HepG2 (cell line): ENCODE measurements at regions not wholly inside any gene's neighbourhood (a gene's known extent, or its start where the extent isn't known, plus 50 kb on each side); places are given as distances from the start of the nearest gene placed in this dataset.
A peak's percentile ranks its signal among the peaks of the same experiment; 100 is the strongest.

Source experiments
- ATAC-seq: fragments of 200-7000 bp; cut with Tn5 transposase; 3 replicates; pipeline ENCODE4 v1.9.1; 2020; ENCODE audit warnings: mild to moderate bottlenecking, moderate library complexity
- BruUV-seq: library from RNA; stranded (reverse); fragments of 400-500 nt; replicated peaks from 2 replicates; lab custom pipeline; 2021; lab: Mats Ljungman, UMichigan
- CTCF ChIA-PET: fragments of 300-600 bp; formaldehyde crosslinking; extraction: SDS; loops from one replicate; lab custom pipeline; 2021; ENCODE audit warnings: low total read pairs, inconsistent platforms, low intra/inter-chr PET ratio; lab: Yijun Ruan, JAX
- POLR2A ChIA-PET: fragments of 350-600 bp; sonication (Branson Sonifier 250); formaldehyde crosslinking; loops from one replicate; lab custom pipeline; 2020; ENCODE audit warnings: antibody characterized with exemption, inconsistent platforms; lab: Yijun Ruan, JAX
- DNase-seq: peaks from one replicate; pipeline ENCODE4 v3.0.0-alpha.2; 2015; ENCODE audit warnings: low spot score
- FAIRE-seq: peaks from 3 replicates; lab custom pipeline; 2011; peaks lifted over from hg19 to GRCh38; lab: Jason Lieb, UNC
- H2AFZ ChIP-seq: one replicate; pipeline ENCODE4 v1.6.1; 2011; ENCODE audit warnings: low read length, inconsistent platforms
- H3K27ac ChIP-seq: fragments of 300-600 bp; 3 replicates; pipeline ENCODE4 v1.8.0; 2011; ENCODE audit warnings: mixed run types, mild to moderate bottlenecking, mixed read lengths, low read length, inconsistent platforms; ENCODE audit not compliant: insufficient read depth; ENCODE audit errors: extremely low read length
- H3K27me3 ChIP-seq, 2 experiments: fragments of 200-600 bp in 1 of 2; 2 replicates in 1 of 2; 3 replicates in 1 of 2; pipeline versions ENCODE4 v1.6.0 to v1.8.0; 2011; ENCODE audit warnings: low read length in 2 of 2, mild to moderate bottlenecking in 2 of 2, moderate library complexity in 2 of 2, inconsistent platforms in 1 of 2; ENCODE audit not compliant: insufficient read depth in 2 of 2, control insufficient read depth in 1 of 2
- H3K36me3 ChIP-seq, 2 experiments: fragments of 200-600 bp in 1 of 2; replicated peaks in 1 of 2; 2 replicates in 1 of 2; 3 replicates in 1 of 2; pipeline versions ENCODE4 v1.5.1 to v1.8.0; 2011; ENCODE audit warnings: low read length in 2 of 2, inconsistent platforms in 1 of 2; ENCODE audit not compliant: insufficient read depth in 2 of 2, control insufficient read depth in 1 of 2
- H3K4me1 ChIP-seq: 2 replicates; pipeline ENCODE4 v1.5.1; 2012; ENCODE audit warnings: low read length, inconsistent platforms; ENCODE audit not compliant: insufficient read depth
- H3K4me2 ChIP-seq: 2 replicates; pipeline ENCODE4 v1.6.0; 2011; ENCODE audit warnings: low read depth, low read length, inconsistent platforms
- H3K4me3 ChIP-seq, 3 experiments: fragments of 200-600 bp in 1 of 3; sonication (generic), shearing (Covaris generic) in 1 of 3; replicated peaks in 1 of 3; 2 replicates each; pipeline ENCODE4 v1.5.1; 2011 to 2016; ENCODE audit warnings: low read length in 3 of 3, inconsistent platforms in 2 of 3, low read depth in 2 of 3, mild to moderate bottlenecking in 2 of 3, control low read depth in 1 of 3, mixed read lengths in 1 of 3; ENCODE audit not compliant: insufficient read depth in 1 of 3
- H3K79me2 ChIP-seq: one replicate; pipeline ENCODE4 v1.6.1; 2011; ENCODE audit warnings: low read length, inconsistent platforms; ENCODE audit not compliant: insufficient read depth
- H3K9ac ChIP-seq: 2 replicates; pipeline ENCODE4 v1.6.0; 2011; ENCODE audit warnings: mild to moderate bottlenecking, low read depth, low read length, inconsistent platforms; ENCODE audit not compliant: insufficient read depth
- H3K9me3 ChIP-seq: 2 replicates; pipeline ENCODE4 v1.5.1; 2012; ENCODE audit warnings: mild to moderate bottlenecking, low read length
- H4K20me1 ChIP-seq: 2 replicates; pipeline ENCODE4 v1.6.0; 2011; ENCODE audit warnings: inconsistent platforms, mild to moderate bottlenecking, low read length, moderate library complexity; ENCODE audit not compliant: insufficient read depth
- CENPX ChIP-seq: sonication (generic); formaldehyde crosslinking; IDR thresholded peaks from 2 replicates; pipeline ENCODE4 v1.9.0; 2021; ENCODE audit warnings: mild to moderate bottlenecking, missing genetic modification reagents, moderate library complexity
- ELF3 ChIP-seq: IDR thresholded peaks from 2 replicates; pipeline ENCODE4 v1.6.1; 2016; ENCODE audit warnings: missing genetic modification reagents, missing compliant biosample characterization
- ISX ChIP-seq: sonication (generic); formaldehyde crosslinking; conservative IDR thresholded peaks from 2 replicates; pipeline ENCODE4 v1.5.0; 2020; ENCODE audit warnings: missing genetic modification reagents
- LCORL ChIP-seq, 2 experiments: fragments of 450-650 bp in 1 of 2; sonication (generic) in 1 of 2; formaldehyde crosslinking in 1 of 2; IDR thresholded peaks; 2 replicates each; pipeline versions ENCODE4 v1.5.0 to v1.6.1; 2017 to 2020; ENCODE audit warnings: antibody characterized with exemption in 1 of 2, missing genetic modification reagents in 1 of 2
- MAFF ChIP-seq: IDR thresholded peaks from 2 replicates; pipeline ENCODE4 v1.6.1; 2011; ENCODE audit warnings: low read depth, low read length, improper control_type of control experiment
- MAFK ChIP-seq, 2 experiments: IDR thresholded peaks in 1 of 2; conservative IDR thresholded peaks in 1 of 2; 2 replicates each; pipeline ENCODE4 v1.6.1; 2011; ENCODE audit warnings: improper control_type of control experiment in 2 of 2, low read length in 2 of 2
- MXI1 ChIP-seq: IDR thresholded peaks from 3 replicates; pipeline ENCODE4 v1.6.1; 2012; ENCODE audit warnings: low read depth, low read length, inconsistent platforms, borderline replicate concordance
- NFE2L2 ChIP-seq: fragments of 150-350 bp; IDR thresholded peaks from 2 replicates; pipeline ENCODE4 v1.6.1; 2014; ENCODE audit warnings: low read length
- NFYC ChIP-seq: IDR thresholded peaks from 2 replicates; pipeline ENCODE4 v1.6.1; 2016; ENCODE audit warnings: missing genetic modification reagents, missing compliant biosample characterization
- SRSF9 ChIP-seq: fragments of 200-400 bp; formaldehyde crosslinking; IDR thresholded peaks from 2 replicates; pipeline ENCODE4 v1.6.1; 2018; ENCODE audit warnings: borderline replicate concordance, mild to moderate bottlenecking, low read depth, low read length; ENCODE audit not compliant: insufficient read depth, poor library complexity, severe bottlenecking
- ZBTB38 ChIP-seq: sonication (generic); formaldehyde crosslinking; IDR thresholded peaks from 2 replicates; pipeline ENCODE4 v1.5.1; 2020; ENCODE audit warnings: mild to moderate bottlenecking, missing genetic modification reagents
- ZFAT ChIP-seq: sonication (generic); formaldehyde crosslinking; conservative IDR thresholded peaks from 2 replicates; pipeline ENCODE4 v1.8.1; 2023; ENCODE audit warnings: missing genetic modification reagents, inconsistent platforms
- ZNF510 ChIP-seq: sonication (generic); formaldehyde crosslinking; IDR thresholded peaks from 2 replicates; pipeline ENCODE4 v1.4.0; 2020; ENCODE audit warnings: low read depth, mild to moderate bottlenecking, missing genetic modification reagents
- ZZZ3 ChIP-seq: sonication (generic); formaldehyde crosslinking; IDR thresholded peaks from 2 replicates; pipeline ENCODE4 v1.4.0; 2020; ENCODE audit warnings: missing genetic modification reagents, mild to moderate bottlenecking, borderline replicate concordance
- WGBS: methylation state at CpG from one replicate; pipeline ENCODE4 v1.1.6; 2017; ENCODE audit warnings: low lambda C conversion rate; 5-methylcytosine and 5-hydroxymethylcytosine counted together
- in situ Hi-C: cut with HindIII; loops from 2 replicates; pipeline ENCODE4 v1.10.0; 2017; ENCODE audit warnings: low pct_unique_long_range_greater_than_20kb; ENCODE audit not compliant: extremely low pct_ligation_motif_present
- intact Hi-C: fragments of 100-400 bp; cut with micrococcal nuclease; formaldehyde crosslinking; loops from one replicate; pipeline ENCODE4 v1.10.0; 2022; ENCODE audit not compliant: unreplicated experiment
- TF ChIP-seq, protein P1 (sequence below), 2 experiments: sonication (generic) in 1 of 2; formaldehyde crosslinking in 1 of 2; IDR thresholded peaks; 2 replicates each; pipeline versions ENCODE4 v1.4.0 to v1.6.1; 2018 to 2020; ENCODE audit warnings: missing genetic modification reagents in 2 of 2, borderline replicate concordance in 1 of 2, low read depth in 1 of 2, mild to moderate bottlenecking in 1 of 2, missing biosample characterization in 1 of 2
- TF ChIP-seq, protein P2 (sequence below): sonication (generic); formaldehyde crosslinking; IDR thresholded peaks from 2 replicates; pipeline ENCODE4 v1.8.1; 2023; ENCODE audit warnings: mild to moderate bottlenecking, moderate library complexity, missing genetic modification reagents

DNA sequence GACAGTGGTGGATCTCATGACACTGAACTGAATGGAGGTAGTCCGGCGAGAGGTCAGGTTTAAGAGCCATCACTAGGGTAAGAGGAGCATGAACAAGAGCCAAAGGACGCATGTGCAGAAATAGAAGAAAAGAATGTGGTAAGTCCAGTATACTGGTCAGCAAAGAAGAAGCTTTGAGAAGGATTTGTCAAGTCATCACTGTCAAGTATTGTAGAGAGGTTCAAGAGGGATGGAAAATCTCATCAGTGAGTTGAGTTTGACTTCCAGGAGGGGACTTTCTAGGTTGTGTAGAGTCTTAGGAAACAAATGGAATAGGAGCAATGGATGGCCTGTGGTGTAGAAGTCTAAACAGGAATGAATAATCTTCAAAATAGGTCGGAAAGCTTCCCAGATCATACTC is 161.8 kb downstream of the BTBD3 start:
- no peak overlapping the region for H3K4me3 ChIP-seq
- no peak overlapping the region for H3K9ac ChIP-seq
- H3K79me2 ChIP-seq, result no peaks in the 10 kb centered on the region
- WGBS, result 1% methylated on average over 4 of the region's 4 CpGs
- no peaks in the 10 kb centered on the region for H3K36me3 ChIP-seq
- H3K27me3 ChIP-seq, result no peaks in the 10 kb centered on the region
- TF ChIP-seq ZFAT (CRISPR knock-in tag) (no peak), NFYC (no peak), ELF3 (CRISPR knock-in tag) (no peak), SRSF9 (no peak), ZBTB38 (CRISPR knock-in tag) (no peak), MAFF (peak; percentile 20; the same call in 1 of the 2 replicates), ISX (CRISPR knock-in tag) (no peak), ZNF510 (CRISPR knock-in tag) (no peak), MXI1 (no peak), ZZZ3 (CRISPR knock-in tag) (no peak), LCORL (IDR thresholded peaks at IDR 0.05) (no peak), LCORL (CRISPR knock-in tag; IDR thresholded peaks at IDR 0.05) (no peak), NFE2L2 (peak; percentile 19; the same call in 1 of the 2 replicates), CENPX (CRISPR knock-in tag) (no peak), MAFK (conservative IDR thresholded peaks at IDR 0.05 in 1 of 2, IDR thresholded peaks at IDR 0.05 in 1 of 2; ENCODE audit: low read length in 2 of 2) (peak; percentile 54 to 59; a peak in 3 of 4 replicates)
- TF ChIP-seq, protein P1, sequence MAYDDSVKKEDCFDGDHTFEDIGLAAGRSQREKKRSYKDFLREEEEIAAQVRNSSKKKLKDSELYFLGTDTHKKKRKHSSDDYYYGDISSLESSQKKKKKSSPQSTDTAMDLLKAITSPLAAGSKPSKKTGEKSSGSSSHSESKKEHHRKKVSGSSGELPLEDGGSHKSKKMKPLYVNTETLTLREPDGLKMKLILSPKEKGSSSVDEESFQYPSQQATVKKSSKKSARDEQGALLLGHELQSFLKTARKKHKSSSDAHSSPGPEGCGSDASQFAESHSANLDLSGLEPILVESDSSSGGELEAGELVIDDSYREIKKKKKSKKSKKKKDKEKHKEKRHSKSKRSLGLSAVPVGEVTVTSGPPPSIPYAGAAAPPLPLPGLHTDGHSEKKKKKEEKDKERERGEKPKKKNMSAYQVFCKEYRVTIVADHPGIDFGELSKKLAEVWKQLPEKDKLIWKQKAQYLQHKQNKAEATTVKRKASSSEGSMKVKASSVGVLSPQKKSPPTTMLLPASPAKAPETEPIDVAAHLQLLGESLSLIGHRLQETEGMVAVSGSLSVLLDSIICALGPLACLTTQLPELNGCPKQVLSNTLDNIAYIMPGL (CRISPR knock-in tag; IDR thresholded peaks at IDR 0.05; ENCODE audit: borderline replicate concordance in 1 of 2, low read depth in 1 of 2), result no peak
- TF ChIP-seq, protein P2, sequence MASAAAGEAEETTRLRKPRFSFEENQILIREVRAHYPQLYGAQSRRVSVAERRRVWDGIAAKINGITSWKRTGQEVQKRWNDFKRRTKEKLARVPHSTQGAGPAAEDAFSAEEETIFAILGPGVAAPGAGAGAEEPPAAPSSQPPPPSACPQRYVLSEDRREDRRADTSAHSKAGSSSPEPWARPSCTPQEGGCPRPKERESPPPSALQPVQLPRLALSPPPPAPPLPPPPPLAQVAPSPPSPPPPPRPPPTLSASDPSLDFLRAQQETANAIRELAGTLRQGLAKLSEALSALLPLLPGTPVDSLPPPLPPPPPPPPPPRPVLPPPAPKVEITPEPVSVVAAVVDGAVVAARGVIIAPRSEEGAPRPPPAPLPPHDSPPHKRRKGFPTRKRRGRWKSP (CRISPR knock-in tag), result no peak
- ChIA-PET POLR2A (no interaction called here), CTCF (no interaction called here)
- H3K27ac ChIP-seq, result no peak overlapping the region
- intact Hi-C loops (no loop called here), in situ Hi-C loops (no loop called here)
- H4K20me1 ChIP-seq, result no peaks in the 10 kb centered on the region
- no peak for FAIRE-seq
- no peak overlapping the region for H3K4me2 ChIP-seq
- no peak for ATAC-seq
- no peaks in the 10 kb centered on the region for H3K4me1 ChIP-seq
- no peaks in the 10 kb centered on the region for H3K9me3 ChIP-seq
- BruUV-seq, result no TSS peak
- DNase-seq, result no peak
- no peak overlapping the region for H2AFZ ChIP-seq
